ENCODE measurements at regions not wholly inside any gene's neighbourhood (a gene's known extent, or its start where the extent isn't known, plus 50 kb on each side); places are given as distances from the start of the nearest gene placed in this dataset.

DNA sequence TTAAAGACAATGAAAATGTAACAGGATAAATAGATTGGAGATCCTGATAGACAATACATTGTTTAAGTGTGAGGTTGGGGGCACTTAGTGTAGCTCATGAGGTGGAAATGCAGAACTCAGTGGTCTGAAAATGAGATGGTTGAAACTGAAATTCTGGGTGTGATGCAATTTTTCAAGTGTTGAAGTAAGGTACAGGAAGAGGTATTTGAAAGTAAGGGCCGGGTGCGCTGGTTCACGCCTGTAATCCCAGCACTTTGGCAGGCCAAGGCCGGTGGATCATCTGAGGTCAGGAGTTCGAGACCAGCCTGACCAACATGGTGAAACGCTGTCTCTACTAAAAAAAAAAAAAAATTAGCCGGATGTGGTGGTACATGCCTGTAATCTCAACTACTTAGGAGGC, 113.0 kb downstream of the UFM1 start:
- no peak for TF ChIP-seq GATA3 (IDR thresholded peaks at IDR 0.05; ENCODE audit: low read depth, low read length)
- TF ChIP-seq GATA2 (IDR thresholded peaks at IDR 0.05; ENCODE audit: low read depth, low read length): no peak
